Spleen (tissue), 11 donors: ENCODE measurements at regions not wholly inside any gene's neighbourhood (a gene's known extent, or its start where the extent isn't known, plus 50 kb on each side); places are given as distances from the start of the nearest gene placed in this dataset.

Experiments used
- DNase-seq: peaks from one replicate; pipeline ENCODE4 v3.0.0-alpha.2; 2020
- H3K27ac ChIP-seq, 8 donors: fragments of 200-600 bp; sonication (generic) in 7 of 8; 1 replicate in 4 of 8; 2 replicates in 4 of 8; pipeline versions ENCODE4 v1.5.0 to v1.8.0; 2016 to 2021; ENCODE audit warnings: inconsistent platforms in 4 of 8, mild to moderate bottlenecking in 4 of 8, moderate library complexity in 1 of 8
- H3K27me3 ChIP-seq, 7 donors: fragments of 200-600 bp; sonication (generic) in 6 of 7; replicated peaks in 1 of 7; 1 replicate in 4 of 7; 2 replicates in 3 of 7; pipeline versions ENCODE4 v1.5.0 to v1.8.0; 2016 to 2021; ENCODE audit warnings: inconsistent platforms in 3 of 7, mild to moderate bottlenecking in 1 of 7
- H3K36me3 ChIP-seq, 6 donors: fragments of 200-600 bp; sonication (generic) in 5 of 6; 1 replicate in 4 of 6; 2 replicates in 2 of 6; pipeline versions ENCODE4 v1.5.0 to v1.8.0; 2016 to 2021; ENCODE audit warnings: inconsistent platforms in 2 of 6
- H3K4me1 ChIP-seq, 6 donors: fragments of 200-600 bp; sonication (generic) in 5 of 6; 1 replicate in 3 of 6; 2 replicates in 3 of 6; pipeline versions ENCODE4 v1.5.0 to v1.8.0; 2016 to 2021; ENCODE audit warnings: inconsistent platforms in 3 of 6
- H3K4me3 ChIP-seq, 8 donors: fragments of 200-600 bp; sonication (generic) in 7 of 8; 1 replicate in 4 of 8; 2 replicates in 4 of 8; pipeline versions ENCODE4 v1.5.0 to v1.8.0; 2016 to 2021; ENCODE audit warnings: inconsistent platforms in 4 of 8, mild to moderate bottlenecking in 4 of 8, moderate library complexity in 2 of 8
- H3K9me3 ChIP-seq, 8 donors: fragments of 200-600 bp; sonication (generic) in 7 of 8; 1 replicate in 4 of 8; 2 replicates in 4 of 8; pipeline versions ENCODE4 v1.5.0 to v1.8.0; 2016 to 2021; ENCODE audit warnings: inconsistent platforms in 4 of 8
- POLR2A ChIP-seq, 3 donors: fragments of 450-650 bp; IDR thresholded peaks; one replicate each; pipeline ENCODE4 v1.5.1; 2017; ENCODE audit warnings: antibody characterized with exemption in 3 of 3, mild to moderate bottlenecking in 1 of 3
- POLR2AphosphoS5 ChIP-seq, 3 donors: sonication (generic); formaldehyde crosslinking; IDR thresholded peaks; one replicate each; pipeline ENCODE4 v1.5.1; 2017; ENCODE audit warnings: antibody characterized with exemption in 3 of 3
- WGBS, 5 donors: extraction: QIAGEN DNeasy Blood & Tissue Kit in 3 of 5; methylation state at CpG; one replicate each; pipeline versions ENCODE4 v1.1.5 to v1.1.7; 2013 to 2018; 5-methylcytosine and 5-hydroxymethylcytosine counted together
- intact Hi-C: fragments of 100-400 bp; cut with DNase I; formaldehyde crosslinking; loops from one replicate; pipeline ENCODE4 v1.15.0; 2023; ENCODE audit warnings: low total_unique reads
- TF ChIP-seq, protein P1 (sequence below), 11 experiments: fragments of 200-600 bp in 7 of 11; fragments of 450-650 bp in 4 of 11; sonication (generic) in 4 of 11; IDR thresholded peaks in 8 of 11; conservative IDR thresholded peaks in 3 of 11; 1 replicate in 7 of 11; 2 replicates in 4 of 11; pipeline versions ENCODE4 v1.4.0 to v1.8.0; 2016 to 2021; ENCODE audit warnings: antibody characterized with exemption in 11 of 11, inconsistent platforms in 4 of 11, mild to moderate bottlenecking in 1 of 11
- donor health status: healthy with polysubstance abuse.
- donor health status: DM: no; HTN: no; CAD: no; lungs with moderate emphysema.
- donor health status: DM: no; HTN: no; CAD: no.
- donor health status: Bipolar disorder and iron deficiency.
- donor health status: healthy.
- donor health status: DM: no; HTN: no; CAD: no.
- donor health status: DM: yes; HTN: yes; CAD: no.

DNA sequence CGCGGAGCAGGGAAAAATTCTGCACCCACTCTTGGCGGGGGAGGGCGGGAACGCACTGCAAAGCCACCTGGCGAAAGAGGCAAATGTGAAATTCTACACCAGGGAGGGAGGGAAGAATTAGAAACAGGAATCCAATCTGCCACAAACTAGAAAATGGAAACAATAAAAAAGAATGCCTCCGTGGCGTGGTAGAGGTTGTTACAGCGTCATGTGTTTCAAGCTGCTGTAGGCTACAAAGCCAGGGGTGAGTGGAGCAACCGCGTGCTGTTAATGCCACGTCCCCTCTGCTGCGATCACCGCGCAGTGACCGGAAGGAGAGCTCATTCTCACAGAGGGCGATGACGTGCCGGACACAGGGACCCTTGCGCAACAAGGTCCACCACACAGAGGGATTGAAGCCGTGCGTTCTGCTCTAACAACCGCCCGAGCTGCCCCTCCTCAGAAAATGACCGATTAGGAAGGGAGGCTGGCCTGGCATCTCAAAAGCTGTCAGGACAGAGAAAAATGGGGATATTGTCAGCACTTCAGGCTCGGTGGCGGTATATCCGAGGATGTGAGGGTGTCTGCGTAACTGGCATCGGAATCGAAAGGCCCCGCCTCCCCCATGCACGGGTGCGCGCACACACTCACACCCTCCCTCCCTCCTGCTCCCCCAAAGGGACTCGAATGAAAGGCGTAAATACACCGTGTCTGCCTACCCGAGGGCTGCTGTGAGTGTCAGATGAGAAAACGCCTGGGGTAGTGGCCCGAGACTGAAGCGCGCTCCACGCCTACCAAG lies 70.8 kb upstream of the TNRC6C start:
- DNase-seq, result peak; percentile 93
- intact Hi-C loops, result no loop called here
- Histone ChIP-seq H3K27me3 (peaks cover 0 to 61% (median 6%) of the 10 kb centered on the region in 7 donors), H3K4me3 (peak overlapping the region; percentile 5 to 69 (median 40)), H3K36me3 (no peaks in the 10 kb centered on the region), H3K27ac (peak overlapping the region; percentile 61 to 93 (median 86)), H3K4me1 (peaks cover 13 to 62% (median 42%) of the 10 kb centered on the region in 6 donors), H3K9me3 (no peaks in the 10 kb centered on the region)
- 5 to 15% (median 7%) methylated on average over 43 to 44 of the region's 44 CpGs for WGBS, 5 donors
- TF ChIP-seq POLR2AphosphoS5 (IDR thresholded peaks at IDR 0.05), result peak; percentile 83 to 85 (median 85)
- no peak for TF ChIP-seq POLR2A (IDR thresholded peaks at IDR 0.05)

DNA sequence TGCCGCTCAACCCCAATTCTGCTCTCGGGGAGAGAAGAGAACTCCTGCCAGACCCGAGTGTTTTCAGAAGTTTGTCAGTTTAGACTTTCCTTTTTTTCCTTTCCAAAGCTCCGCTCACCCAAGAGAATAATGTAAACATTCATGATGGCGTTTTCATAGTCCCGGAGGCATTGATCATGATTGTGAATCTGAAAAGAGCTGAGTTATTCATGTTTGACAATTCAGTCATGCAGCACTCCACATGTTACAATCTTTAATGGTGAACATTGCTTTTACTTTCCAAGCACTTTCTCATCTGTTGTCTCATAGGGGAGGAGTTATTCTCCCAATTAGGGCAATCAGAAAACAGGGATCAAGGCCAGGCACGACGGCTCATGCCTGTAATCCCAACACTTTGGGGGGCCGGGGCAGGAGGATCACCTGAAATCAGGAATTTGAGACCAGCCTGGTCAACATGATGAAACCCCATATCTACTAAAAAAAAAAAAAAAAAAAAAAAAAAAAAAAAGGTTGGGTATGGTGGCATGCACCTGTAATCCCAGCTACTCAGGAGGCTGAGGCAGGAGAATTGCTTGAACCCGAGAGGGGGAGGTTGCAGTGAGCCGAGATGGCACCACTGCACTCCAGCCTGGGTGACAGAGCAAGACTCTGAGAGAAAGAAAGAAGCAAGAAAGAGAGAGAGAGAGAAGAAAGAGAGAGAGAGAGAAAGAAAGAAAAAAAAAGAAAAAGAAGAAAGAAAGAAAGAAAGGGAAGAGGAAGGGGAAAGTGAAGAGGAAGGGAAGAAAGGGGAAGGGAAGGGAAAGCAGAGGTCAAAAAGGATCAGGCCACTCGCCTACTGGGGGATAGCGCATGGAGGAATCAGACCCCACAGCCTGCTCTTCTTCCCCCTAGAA lies 70.0 kb upstream of the TNRC6C start:
- DNase-seq, result peak; percentile 60
- no peaks in the 10 kb centered on the region for H3K36me3 ChIP-seq
- H3K27ac ChIP-seq, result peak overlapping the region; percentile 61 to 93 (median 86)
- peaks cover 6 to 62% (median 41%) of the 10 kb centered on the region in 6 donors for H3K4me1 ChIP-seq
- H3K4me3 ChIP-seq, result peak overlapping the region; percentile 5 to 69 (median 40)
- intact Hi-C loops, result no loop called here
- TF ChIP-seq, protein P1, sequence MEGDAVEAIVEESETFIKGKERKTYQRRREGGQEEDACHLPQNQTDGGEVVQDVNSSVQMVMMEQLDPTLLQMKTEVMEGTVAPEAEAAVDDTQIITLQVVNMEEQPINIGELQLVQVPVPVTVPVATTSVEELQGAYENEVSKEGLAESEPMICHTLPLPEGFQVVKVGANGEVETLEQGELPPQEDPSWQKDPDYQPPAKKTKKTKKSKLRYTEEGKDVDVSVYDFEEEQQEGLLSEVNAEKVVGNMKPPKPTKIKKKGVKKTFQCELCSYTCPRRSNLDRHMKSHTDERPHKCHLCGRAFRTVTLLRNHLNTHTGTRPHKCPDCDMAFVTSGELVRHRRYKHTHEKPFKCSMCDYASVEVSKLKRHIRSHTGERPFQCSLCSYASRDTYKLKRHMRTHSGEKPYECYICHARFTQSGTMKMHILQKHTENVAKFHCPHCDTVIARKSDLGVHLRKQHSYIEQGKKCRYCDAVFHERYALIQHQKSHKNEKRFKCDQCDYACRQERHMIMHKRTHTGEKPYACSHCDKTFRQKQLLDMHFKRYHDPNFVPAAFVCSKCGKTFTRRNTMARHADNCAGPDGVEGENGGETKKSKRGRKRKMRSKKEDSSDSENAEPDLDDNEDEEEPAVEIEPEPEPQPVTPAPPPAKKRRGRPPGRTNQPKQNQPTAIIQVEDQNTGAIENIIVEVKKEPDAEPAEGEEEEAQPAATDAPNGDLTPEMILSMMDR (IDR thresholded peaks at IDR 0.05 in 8 of 11, conservative IDR thresholded peaks at IDR 0.05 in 3 of 11), result no peak
- TF ChIP-seq POLR2AphosphoS5 (IDR thresholded peaks at IDR 0.05) (no peak), POLR2A (IDR thresholded peaks at IDR 0.05) (no peak)
- H3K9me3 ChIP-seq, result no peaks in the 10 kb centered on the region
- WGBS, 5 donors, result 47 to 56% (median 49%) methylated on average over 13 of the region's 13 CpGs
- peaks cover 0 to 64% (median 6%) of the 10 kb centered on the region in 7 donors for H3K27me3 ChIP-seq

DNA sequence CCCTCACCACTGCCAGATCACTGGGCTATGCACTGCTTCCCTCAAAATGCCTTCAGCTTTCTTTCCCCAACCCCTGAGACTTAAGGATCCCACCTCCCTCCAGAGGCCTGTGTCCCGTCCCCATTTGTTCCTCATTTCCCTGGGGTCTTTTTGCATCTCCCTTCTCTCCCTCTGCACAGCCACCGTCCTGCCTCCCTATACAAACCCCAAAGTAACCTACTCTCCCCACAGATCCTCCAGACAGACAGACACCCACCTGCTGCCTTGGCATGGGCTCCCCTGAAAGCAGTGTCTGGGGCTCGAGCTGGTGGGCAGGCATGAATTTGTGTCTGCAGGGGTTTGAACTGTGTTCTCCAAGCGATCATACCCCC lies 69.4 kb upstream of the TNRC6C start:
- intact Hi-C loops, result no loop called here
- 75 to 87% (median 83%) methylated on average over 4 of the region's 4 CpGs for WGBS, 5 donors
- Histone ChIP-seq H3K27me3 (peaks cover 0 to 61% (median 6%) of the 10 kb centered on the region in 7 donors), H3K9me3 (no peaks in the 10 kb centered on the region), H3K4me1 (peaks cover 6 to 62% (median 42%) of the 10 kb centered on the region in 6 donors), H3K27ac (no peak overlapping the region), H3K4me3 (no peak overlapping the region), H3K36me3 (no peaks in the 10 kb centered on the region)
- no peak for TF ChIP-seq POLR2AphosphoS5 (IDR thresholded peaks at IDR 0.05)
- TF ChIP-seq, protein P1 (IDR thresholded peaks at IDR 0.05 in 8 of 11, conservative IDR thresholded peaks at IDR 0.05 in 3 of 11), result no peak
- TF ChIP-seq POLR2A (IDR thresholded peaks at IDR 0.05), result no peak
- DNase-seq, result peak; percentile 58

DNA sequence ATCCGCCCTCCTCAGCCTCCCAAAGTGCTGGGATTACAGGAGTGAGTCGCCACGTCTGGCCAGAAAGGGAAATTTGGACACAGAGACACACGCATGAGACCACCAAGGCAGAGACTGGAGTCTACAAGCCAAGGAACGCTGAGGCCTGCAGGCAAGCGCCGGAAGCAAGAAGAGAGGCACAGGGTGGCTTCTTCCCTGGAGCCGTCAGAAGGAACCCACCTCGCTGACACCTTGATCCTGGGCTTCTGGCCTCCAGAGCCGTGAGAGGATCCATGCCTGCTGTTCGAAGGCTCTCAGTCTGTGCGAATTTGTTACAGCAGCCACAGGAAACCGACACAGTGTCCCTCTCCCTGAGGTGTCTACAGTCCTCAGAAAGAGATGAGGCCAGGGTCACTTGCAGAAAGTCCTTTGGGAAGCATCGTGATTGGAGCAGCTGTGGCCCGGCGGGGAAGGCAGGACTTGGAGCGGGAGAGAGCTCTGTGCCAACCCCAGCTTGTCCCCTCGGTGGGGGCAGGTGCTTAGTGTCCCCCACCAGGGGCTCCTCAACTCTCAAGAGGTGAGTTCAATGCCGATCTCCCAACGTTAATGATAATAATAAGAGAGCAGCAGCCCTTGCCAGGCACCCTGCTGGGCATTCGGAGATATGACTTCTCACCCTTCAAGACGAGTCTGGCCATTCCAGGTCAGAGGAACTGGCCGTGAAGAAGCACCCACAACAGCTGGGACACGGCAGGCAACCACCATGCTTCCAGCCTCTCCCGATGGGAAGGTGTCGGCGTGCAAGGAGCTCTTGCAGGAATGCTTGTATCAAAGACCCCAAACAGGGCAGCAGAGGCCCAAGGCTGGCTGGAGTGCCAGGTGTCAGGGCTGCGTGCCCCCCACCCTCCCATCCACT lies 68.4 kb upstream of the TNRC6C start:
- TF ChIP-seq, protein P1 (IDR thresholded peaks at IDR 0.05 in 8 of 11, conservative IDR thresholded peaks at IDR 0.05 in 3 of 11), result no peak
- TF ChIP-seq POLR2AphosphoS5 (IDR thresholded peaks at IDR 0.05) (no peak), POLR2A (IDR thresholded peaks at IDR 0.05) (no peak)
- Histone ChIP-seq H3K27ac (no peak overlapping the region), H3K36me3 (no peaks in the 10 kb centered on the region), H3K9me3 (no peaks in the 10 kb centered on the region), H3K27me3 (peaks cover 0 to 61% (median 6%) of the 10 kb centered on the region in 7 donors), H3K4me1 (peaks cover 6 to 54% (median 40%) of the 10 kb centered on the region in 6 donors), H3K4me3 (no peak overlapping the region)
- 82 to 92% (median 88%) methylated on average over 23 to 28 of the region's 28 CpGs for WGBS, 5 donors
- peak; percentile 71 for DNase-seq
- intact Hi-C loops, result no loop called here
